ENCODE measurements at regions not wholly inside any gene's neighbourhood (a gene's known extent, or its start where the extent isn't known, plus 50 kb on each side); places are given as distances from the start of the nearest gene placed in this dataset.

GRCh38 chr12:18975933-18976332, 153.6 kb upstream of the PLEKHA5 start:
- no peak for DNase-seq

- DNase-seq: no peak
These were observed 150.0 kb upstream of the PLEKHA5 start for GRCh38 chr12:18979401-18980126.

GRCh38 chr12:18981732-18982131, 147.8 kb upstream of the PLEKHA5 start:
- DNase-seq: no peak

- DNase-seq: no peak
These were observed 147.1 kb upstream of the PLEKHA5 start for GRCh38 chr12:18982226-18982949.

- no peak for DNase-seq
These were observed 145.7 kb upstream of the PLEKHA5 start for GRCh38 chr12:18983854-18984253.

- DNase-seq: no peak
These were observed 138.7 kb upstream of the PLEKHA5 start for GRCh38 chr12:18990856-18991255.

- DNase-seq: peak; percentile 72
These were observed 137.2 kb upstream of the PLEKHA5 start for GRCh38 chr12:18992336-18992735.

- no peak for DNase-seq
These were observed 130.9 kb upstream of the PLEKHA5 start for GRCh38 chr12:18998343-18999261.

GRCh38 chr12:19000836-19001235, 128.7 kb upstream of the PLEKHA5 start:
- DNase-seq: no peak

- DNase-seq: no peak
These were observed 127.3 kb upstream of the PLEKHA5 start for GRCh38 chr12:19002216-19002615.

GRCh38 chr12:19003141-19003540, 126.4 kb upstream of the PLEKHA5 start:
- DNase-seq: no peak

- no peak for DNase-seq
These were observed 125.4 kb upstream of the PLEKHA5 start for GRCh38 chr12:19003987-19004619.

- DNase-seq: no peak
These were observed 124.2 kb upstream of the PLEKHA5 start for GRCh38 chr12:19005257-19005801.

GRCh38 chr12:19006626-19007137, 122.9 kb upstream of the PLEKHA5 start:
- no peak for DNase-seq

GRCh38 chr12:19008102-19008501, 121.4 kb upstream of the PLEKHA5 start:
- no peak for DNase-seq

- no peak for DNase-seq
These were observed 119.4 kb upstream of the PLEKHA5 start for GRCh38 chr12:19010087-19010486.

- no peak for DNase-seq
These were observed 118.8 kb upstream of the PLEKHA5 start for GRCh38 chr12:19010726-19011125.

GRCh38 chr12:19012965-19013364, 116.6 kb upstream of the PLEKHA5 start:
- no peak for DNase-seq

GRCh38 chr12:19014240-19014639, 115.3 kb upstream of the PLEKHA5 start:
- DNase-seq: no peak

- DNase-seq: no peak
These were observed 114.2 kb upstream of the PLEKHA5 start for GRCh38 chr12:19015285-19015684.

- DNase-seq: no peak
These were observed 111.1 kb upstream of the PLEKHA5 start for GRCh38 chr12:19018302-19018970.

GRCh38 chr12:19021240-19021639, 108.3 kb upstream of the PLEKHA5 start:
- no peak for DNase-seq
